Kidney (tissue), 13 donors: ENCODE measurements at regions not wholly inside any gene's neighbourhood (a gene's known extent, or its start where the extent isn't known, plus 50 kb on each side); places are given as distances from the start of the nearest gene placed in this dataset.

Source experiments
- DNase-seq, 5 donors: peaks; one replicate each; pipeline ENCODE4 v3.0.0-alpha.2; 2013 to 2020
- FAIRE-seq: peaks from 2 replicates; lab custom pipeline; 2012; peaks lifted over from hg19 to GRCh38; lab: Jason Lieb, UNC
- H3K27ac ChIP-seq, 2 donors: one replicate each; pipeline ENCODE4 v1.7.0; 2013; ENCODE audit warnings: low read depth in 2 of 2, low read length in 2 of 2, inconsistent platforms in 1 of 2
- H3K27me3 ChIP-seq: one replicate; pipeline ENCODE4 v1.7.1; 2013; ENCODE audit warnings: low read length, inconsistent platforms; ENCODE audit not compliant: control insufficient read depth, insufficient read depth
- H3K36me3 ChIP-seq, 3 donors: one replicate each; pipeline versions ENCODE4 v1.7.0 to v1.7.1; 2013; ENCODE audit warnings: low read length in 3 of 3, control low read depth in 1 of 3, inconsistent platforms in 1 of 3; ENCODE audit not compliant: insufficient read depth in 3 of 3, control insufficient read depth in 2 of 3
- H3K4me1 ChIP-seq, 3 donors: one replicate each; pipeline versions ENCODE4 v1.7.0 to v1.7.1; 2013; ENCODE audit warnings: low read length in 3 of 3, inconsistent platforms in 1 of 3, low read depth in 1 of 3; ENCODE audit not compliant: control insufficient read depth in 2 of 3, insufficient read depth in 2 of 3
- H3K4me3 ChIP-seq, 3 donors: one replicate each; pipeline versions ENCODE4 v1.7.0 to v1.8.1; 2013; ENCODE audit warnings: low read length in 3 of 3, control low read depth in 1 of 3, inconsistent platforms in 1 of 3
- H3K9ac ChIP-seq, 3 donors: one replicate each; pipeline versions ENCODE4 v1.7.0 to v1.7.1; 2013; ENCODE audit warnings: low read length in 3 of 3, control low read depth in 1 of 3, inconsistent platforms in 1 of 3
- H3K9me3 ChIP-seq, 3 donors: one replicate each; pipeline versions ENCODE4 v1.7.0 to v1.7.1; 2013; ENCODE audit warnings: low read length in 3 of 3, control low read depth in 1 of 3, inconsistent platforms in 1 of 3; ENCODE audit not compliant: control insufficient read depth in 2 of 3, insufficient read depth in 1 of 3
- CTCF ChIP-seq: IDR thresholded peaks from 3 replicates; pipeline ENCODE4 v1.5.1; 2012; ENCODE audit warnings: mild to moderate bottlenecking, moderate library complexity, borderline replicate concordance; ENCODE audit not compliant: insufficient read depth; ENCODE audit errors: extremely low read depth
- intact Hi-C: fragments of 100-400 bp; cut with DNase I; formaldehyde crosslinking; loops from one replicate; pipeline ENCODE4 v1.11.1; 2022
- donor health status: control.
- donor health status: control.
- donor health status: control.
- donor health status: control.
- donor health status: control.
- donor health status: DM: yes; HTN: yes; CAD: no.
- donor health status: Normal renal cell carcinoma (clear cell type).

GRCh38 chr7:142597547-142597946, 151.7 kb upstream of the PRSS1 start:
- H3K9ac ChIP-seq = no peak overlapping the region
- no peaks in the 10 kb centered on the region for H3K36me3 ChIP-seq
- H3K9me3 ChIP-seq = no peaks in the 10 kb centered on the region
- FAIRE-seq = no peak
- H3K27ac ChIP-seq = no peak overlapping the region
- intact Hi-C loops = no loop called here
- no peak for DNase-seq
- no peak for TF ChIP-seq CTCF
- no peaks in the 10 kb centered on the region for H3K4me1 ChIP-seq
- no peaks in the 10 kb centered on the region for H3K27me3 ChIP-seq
- no peak overlapping the region for H3K4me3 ChIP-seq

- no peak for TF ChIP-seq CTCF
- Histone ChIP-seq H3K4me1 (no peaks in the 10 kb centered on the region), H3K27me3 (no peaks in the 10 kb centered on the region), H3K36me3 (no peaks in the 10 kb centered on the region), H3K4me3 (no peak overlapping the region), H3K9me3 (no peaks in the 10 kb centered on the region), H3K27ac (no peak overlapping the region), H3K9ac (no peak overlapping the region)
- DNase-seq (no peak), FAIRE-seq (no peak)
- intact Hi-C loops = no loop called here
These were observed 153.3 kb upstream of the PRSS1 start for GRCh38 chr7:142595816-142596516.

- no peaks in the 10 kb centered on the region for H3K36me3 ChIP-seq
- TF ChIP-seq CTCF = no peak
- H3K9me3 ChIP-seq = no peaks in the 10 kb centered on the region
- H3K9ac ChIP-seq = no peak overlapping the region
- H3K27me3 ChIP-seq = no peaks in the 10 kb centered on the region
- H3K4me1 ChIP-seq = no peaks in the 10 kb centered on the region
- intact Hi-C loops = no loop called here
- DNase-seq = no peak
- H3K27ac ChIP-seq = no peak overlapping the region
- no peak overlapping the region for H3K4me3 ChIP-seq
- FAIRE-seq = no peak
These were observed 155.2 kb upstream of the PRSS1 start for GRCh38 chr7:142594078-142594477.

- Histone ChIP-seq H3K36me3 (no peaks in the 10 kb centered on the region), H3K4me3 (no peak overlapping the region), H3K9me3 (no peaks in the 10 kb centered on the region), H3K4me1 (no peaks in the 10 kb centered on the region), H3K27ac (no peak overlapping the region), H3K27me3 (no peaks in the 10 kb centered on the region), H3K9ac (no peak overlapping the region)
- no peak for TF ChIP-seq CTCF
- DNase-seq (no peak), FAIRE-seq (no peak)
- intact Hi-C loops = no loop called here
These were observed 156.2 kb upstream of the PRSS1 start for GRCh38 chr7:142593106-142593505.
